ENCODE measurements at regions not wholly inside any gene's neighbourhood (a gene's known extent, or its start where the extent isn't known, plus 50 kb on each side); places are given as distances from the start of the nearest gene placed in this dataset.
A peak's percentile ranks its signal among the peaks of the same experiment; 100 is the strongest.
"Not testable (repeated sequence)": the region's sequence is repeated elsewhere in the genome, so short reads cannot be mapped to it uniquely, and the experiment has no call there.

DNA sequence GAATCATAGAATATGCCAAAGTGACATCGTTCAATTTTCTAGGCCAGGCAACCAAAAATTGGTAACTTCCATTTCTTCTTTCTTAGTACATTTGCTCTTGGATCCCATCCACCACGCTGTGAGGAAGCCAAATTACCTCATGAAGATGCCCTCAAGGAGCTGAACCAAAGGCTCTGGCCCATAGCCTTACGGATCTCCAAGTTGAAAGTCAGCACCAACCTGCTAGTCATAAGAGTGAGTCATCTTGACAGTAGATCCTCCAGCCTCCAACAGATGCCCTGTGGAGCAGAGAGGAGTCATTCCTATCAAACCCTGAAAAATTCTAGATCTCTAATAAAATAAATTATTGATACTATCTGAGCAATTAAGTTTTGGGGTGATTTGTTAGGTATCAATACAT, 322.5 kb upstream of the COL8A1 start:
- H3K9me3 ChIP-seq = no peaks in the 10 kb centered on the region
- peaks cover 7% of the 10 kb centered on the region for H3K4me1 ChIP-seq
- DNase-seq (ENCODE audit: extremely low spot score in 2 of 2) = no peak
- H3K36me3 ChIP-seq = no peaks in the 10 kb centered on the region
- H3K4me3 ChIP-seq = no peak overlapping the region
- intact Hi-C loops (cut with DNase I) = no loop called here
- H3K27me3 ChIP-seq = no peaks in the 10 kb centered on the region
- TF ChIP-seq, protein P1, sequence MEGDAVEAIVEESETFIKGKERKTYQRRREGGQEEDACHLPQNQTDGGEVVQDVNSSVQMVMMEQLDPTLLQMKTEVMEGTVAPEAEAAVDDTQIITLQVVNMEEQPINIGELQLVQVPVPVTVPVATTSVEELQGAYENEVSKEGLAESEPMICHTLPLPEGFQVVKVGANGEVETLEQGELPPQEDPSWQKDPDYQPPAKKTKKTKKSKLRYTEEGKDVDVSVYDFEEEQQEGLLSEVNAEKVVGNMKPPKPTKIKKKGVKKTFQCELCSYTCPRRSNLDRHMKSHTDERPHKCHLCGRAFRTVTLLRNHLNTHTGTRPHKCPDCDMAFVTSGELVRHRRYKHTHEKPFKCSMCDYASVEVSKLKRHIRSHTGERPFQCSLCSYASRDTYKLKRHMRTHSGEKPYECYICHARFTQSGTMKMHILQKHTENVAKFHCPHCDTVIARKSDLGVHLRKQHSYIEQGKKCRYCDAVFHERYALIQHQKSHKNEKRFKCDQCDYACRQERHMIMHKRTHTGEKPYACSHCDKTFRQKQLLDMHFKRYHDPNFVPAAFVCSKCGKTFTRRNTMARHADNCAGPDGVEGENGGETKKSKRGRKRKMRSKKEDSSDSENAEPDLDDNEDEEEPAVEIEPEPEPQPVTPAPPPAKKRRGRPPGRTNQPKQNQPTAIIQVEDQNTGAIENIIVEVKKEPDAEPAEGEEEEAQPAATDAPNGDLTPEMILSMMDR (IDR thresholded peaks at IDR 0.05) = no peak
- TF ChIP-seq POLR2AphosphoS5 (IDR thresholded peaks at IDR 0.05; ENCODE audit: insufficient read depth in 1 of 2, low read depth in 1 of 2) (no peak), POLR2A (IDR thresholded peaks at IDR 0.05) (no peak)
- no peak overlapping the region for H3K27ac ChIP-seq

DNA sequence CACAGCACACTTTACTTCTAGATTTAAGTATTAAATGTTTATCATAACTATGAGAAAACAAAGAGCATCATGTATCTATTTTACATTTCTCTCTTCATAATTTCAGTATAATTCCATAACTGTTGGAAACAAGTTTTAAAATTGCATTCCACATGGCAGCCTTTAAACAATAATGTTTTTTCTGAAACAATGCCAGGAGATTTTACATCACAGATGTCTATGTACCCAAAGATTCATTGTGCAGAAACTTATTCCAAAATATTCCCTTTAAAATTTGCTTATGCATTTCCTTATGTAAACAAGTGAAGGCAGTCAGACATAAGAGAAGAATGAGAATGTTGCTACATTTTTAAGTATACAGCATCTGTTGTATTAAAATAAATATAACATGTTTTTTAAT, 324.9 kb upstream of the COL8A1 start:
- Histone ChIP-seq H3K4me3 (no peak overlapping the region), H3K27ac (no peak overlapping the region), H3K9me3 (no peaks in the 10 kb centered on the region), H3K36me3 (no peaks in the 10 kb centered on the region), H3K27me3 (no peaks in the 10 kb centered on the region), H3K4me1 (peaks cover 7% of the 10 kb centered on the region)
- TF ChIP-seq, protein P1 (IDR thresholded peaks at IDR 0.05) = no peak
- TF ChIP-seq POLR2A (IDR thresholded peaks at IDR 0.05) (no peak), POLR2AphosphoS5 (IDR thresholded peaks at IDR 0.05; ENCODE audit: insufficient read depth in 1 of 2, low read depth in 1 of 2) (no peak)
- intact Hi-C loops (cut with DNase I) = no loop called here
- DNase-seq (ENCODE audit: extremely low spot score in 2 of 2) = no peak

DNA sequence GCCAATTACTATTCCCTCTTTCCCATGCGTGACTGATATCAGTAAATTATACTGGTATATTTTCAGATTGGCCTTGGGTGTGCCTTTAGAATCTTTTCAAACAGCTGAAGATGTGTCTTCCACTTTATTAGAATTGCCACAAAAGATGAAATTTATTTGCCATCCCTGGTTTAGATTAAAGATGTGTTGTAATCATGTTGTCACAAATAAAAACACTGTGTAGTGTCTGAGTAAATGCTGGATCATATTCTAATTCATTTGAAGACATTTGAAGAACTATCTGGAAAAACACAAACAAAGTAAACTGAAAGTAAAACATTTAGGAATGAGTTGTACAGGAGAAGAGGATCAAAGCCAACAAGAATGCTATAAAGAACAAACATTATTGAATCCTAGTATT, 339.7 kb upstream of the COL8A1 start:
- intact Hi-C loops (cut with DNase I) = no loop called here
- no peaks in the 10 kb centered on the region for H3K27me3 ChIP-seq

DNA sequence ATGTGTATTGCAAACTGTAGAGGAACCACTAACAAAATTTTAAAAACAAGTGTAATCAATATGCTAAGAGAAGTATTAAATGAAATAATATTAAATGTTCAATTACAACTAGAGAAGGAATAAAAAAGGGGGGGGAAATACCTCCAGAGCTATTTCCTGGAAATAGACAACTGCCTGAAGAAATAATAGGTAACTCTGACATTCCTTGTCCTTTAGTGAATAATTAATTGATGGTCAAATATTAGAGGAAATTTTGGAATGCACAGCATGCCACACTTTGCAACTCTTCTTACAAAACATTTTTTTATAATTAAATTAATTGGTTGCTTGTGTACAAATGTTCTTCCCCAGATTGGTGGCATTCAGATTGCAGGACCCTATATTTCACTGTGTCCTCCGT, 342.6 kb upstream of the COL8A1 start:
- no peaks in the 10 kb centered on the region for H3K4me1 ChIP-seq
- intact Hi-C loops (cut with DNase I) = no loop called here
- TF ChIP-seq POLR2A (IDR thresholded peaks at IDR 0.05) = no peak
- TF ChIP-seq, protein P1 (IDR thresholded peaks at IDR 0.05) = no peak
- TF ChIP-seq POLR2AphosphoS5 (IDR thresholded peaks at IDR 0.05; ENCODE audit: insufficient read depth in 1 of 2, low read depth in 1 of 2) = no peak
- H3K27me3 ChIP-seq = no peaks in the 10 kb centered on the region
- no peak for DNase-seq (ENCODE audit: extremely low spot score in 2 of 2)
- no peak overlapping the region for H3K27ac ChIP-seq
- H3K4me3 ChIP-seq = no peak overlapping the region
- H3K9me3 ChIP-seq = no peaks in the 10 kb centered on the region
- no peaks in the 10 kb centered on the region for H3K36me3 ChIP-seq

More for the DNA sequence above, 339.7 kb upstream of the COL8A1 start:
- no peak for DNase-seq (ENCODE audit: extremely low spot score in 2 of 2)
- H3K4me3 ChIP-seq = no peak overlapping the region
- H3K36me3 ChIP-seq = no peaks in the 10 kb centered on the region
- H3K9me3 ChIP-seq = no peaks in the 10 kb centered on the region
- TF ChIP-seq, protein P1 (IDR thresholded peaks at IDR 0.05) = no peak
- TF ChIP-seq POLR2AphosphoS5 (IDR thresholded peaks at IDR 0.05; ENCODE audit: insufficient read depth in 1 of 2, low read depth in 1 of 2) (no peak), POLR2A (IDR thresholded peaks at IDR 0.05) (no peak)
- no peak overlapping the region for H3K27ac ChIP-seq
- no peaks in the 10 kb centered on the region for H3K4me1 ChIP-seq

DNA sequence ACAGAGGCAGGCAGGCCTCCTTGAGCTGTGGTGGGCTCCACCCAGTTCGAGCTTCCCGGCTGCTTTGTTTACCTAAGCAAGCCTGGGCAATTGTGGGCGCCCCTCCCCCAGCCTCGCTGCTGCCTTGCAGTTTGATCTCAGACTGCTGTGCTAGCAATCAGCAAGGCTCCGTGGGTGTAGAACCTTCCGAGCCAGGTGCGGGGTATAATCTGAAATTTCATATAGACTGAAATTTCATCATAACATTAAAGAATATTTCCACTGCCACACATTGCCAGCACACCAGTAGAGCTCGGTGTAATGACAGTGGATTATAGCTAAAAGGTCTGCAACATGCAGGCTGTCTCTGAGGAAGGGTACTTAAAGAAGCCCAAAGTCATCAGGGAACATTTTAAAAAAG, 344.3 kb upstream of the COL8A1 start:
- H3K27ac ChIP-seq; H3K36me3 ChIP-seq; H3K4me3 ChIP-seq; intact Hi-C loops (cut with DNase I); H3K9me3 ChIP-seq; H3K4me1 ChIP-seq; DNase-seq (ENCODE audit: extremely low spot score in 2 of 2); H3K27me3 ChIP-seq: not testable (repeated sequence)

DNA sequence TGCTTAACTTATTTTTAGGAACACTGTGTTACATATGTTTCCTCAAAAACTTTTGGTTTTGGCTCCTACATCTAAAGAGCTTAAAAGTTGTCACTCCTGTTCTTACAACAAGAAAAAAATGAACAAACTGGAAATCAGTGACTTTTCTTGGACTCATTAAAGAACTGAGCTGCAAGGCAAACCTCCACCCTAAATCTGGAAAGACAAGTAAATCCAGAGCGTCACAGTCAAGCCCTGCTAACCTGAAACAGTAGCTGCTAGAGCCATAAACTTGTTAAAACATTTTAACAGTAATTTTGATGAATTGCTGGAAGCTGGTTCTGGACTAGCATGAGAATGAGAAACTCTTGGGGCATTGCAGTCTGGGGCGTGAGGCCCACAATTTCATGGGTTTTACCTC, 350.5 kb upstream of the COL8A1 start:
- H3K4me1 ChIP-seq = no peaks in the 10 kb centered on the region
- no peaks in the 10 kb centered on the region for H3K27me3 ChIP-seq
- no peaks in the 10 kb centered on the region for H3K9me3 ChIP-seq
- DNase-seq (ENCODE audit: extremely low spot score in 2 of 2) = no peak
- intact Hi-C loops (cut with DNase I) = no loop called here
- TF ChIP-seq POLR2A (IDR thresholded peaks at IDR 0.05) (no peak), POLR2AphosphoS5 (IDR thresholded peaks at IDR 0.05; ENCODE audit: insufficient read depth in 1 of 2, low read depth in 1 of 2) (peak in 1 of 2 donors; percentile 33)
- no peak overlapping the region for H3K4me3 ChIP-seq
- H3K36me3 ChIP-seq = no peaks in the 10 kb centered on the region
- no peak overlapping the region for H3K27ac ChIP-seq
